ENCODE measurements at regions not wholly inside any gene's neighbourhood (a gene's known extent, or its start where the extent isn't known, plus 50 kb on each side); places are given as distances from the start of the nearest gene placed in this dataset.

DNA sequence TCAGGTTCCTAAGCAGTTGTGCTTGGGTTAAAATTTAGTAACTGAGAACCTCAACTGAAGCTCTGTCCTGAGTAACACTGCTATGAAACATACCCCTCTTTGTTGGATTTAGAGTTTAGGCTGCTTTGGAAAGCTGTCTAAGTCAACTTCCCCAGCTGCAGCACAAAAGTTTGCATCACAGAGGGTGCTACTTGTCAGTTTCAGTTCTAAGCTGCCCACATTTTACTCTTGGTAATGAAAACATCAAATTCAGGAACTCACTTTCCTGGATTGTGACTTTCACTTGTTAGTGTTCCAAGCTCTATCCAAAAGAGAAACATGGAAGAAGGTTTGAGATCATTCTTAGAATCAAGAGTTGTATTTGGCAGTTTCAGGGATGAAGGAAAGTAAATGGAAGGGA is 191.7 kb upstream of the NFIA start:
- Histone ChIP-seq H3K4me1 (ENCODE audit: control insufficient read depth, insufficient read depth, low read length) (peaks cover 4% of the 10 kb centered on the region), H3K9me3 (ENCODE audit: control insufficient read depth, low read length) (no peaks in the 10 kb centered on the region), H3K36me3 (ENCODE audit: control insufficient read depth, insufficient read depth, low read length) (no peaks in the 10 kb centered on the region), H3K4me3 (ENCODE audit: low read length) (no peak overlapping the region), H3K9ac (ENCODE audit: extremely low read depth, low read length, poor library complexity, severe bottlenecking) (no peak overlapping the region), H3K27ac (ENCODE audit: low read depth, low read length) (no peak overlapping the region), H3K27me3 (ENCODE audit: control insufficient read depth, insufficient read depth, low read length, poor library complexity, severe bottlenecking) (no peaks in the 10 kb centered on the region)
- Mint-ChIP-seq H3K27me3 (ENCODE audit: insufficient read depth) (no peaks in the 10 kb centered on the region), H3K4me1 (peaks cover 62% of the 10 kb centered on the region), H3K9me3 (no peaks in the 10 kb centered on the region), H3K36me3 (ENCODE audit: low read depth) (no peaks in the 10 kb centered on the region), H3K27ac (no peak overlapping the region), H3K4me3 (no peak overlapping the region)
- DNase-seq = no peak
- TF ChIP-seq, protein P1, sequence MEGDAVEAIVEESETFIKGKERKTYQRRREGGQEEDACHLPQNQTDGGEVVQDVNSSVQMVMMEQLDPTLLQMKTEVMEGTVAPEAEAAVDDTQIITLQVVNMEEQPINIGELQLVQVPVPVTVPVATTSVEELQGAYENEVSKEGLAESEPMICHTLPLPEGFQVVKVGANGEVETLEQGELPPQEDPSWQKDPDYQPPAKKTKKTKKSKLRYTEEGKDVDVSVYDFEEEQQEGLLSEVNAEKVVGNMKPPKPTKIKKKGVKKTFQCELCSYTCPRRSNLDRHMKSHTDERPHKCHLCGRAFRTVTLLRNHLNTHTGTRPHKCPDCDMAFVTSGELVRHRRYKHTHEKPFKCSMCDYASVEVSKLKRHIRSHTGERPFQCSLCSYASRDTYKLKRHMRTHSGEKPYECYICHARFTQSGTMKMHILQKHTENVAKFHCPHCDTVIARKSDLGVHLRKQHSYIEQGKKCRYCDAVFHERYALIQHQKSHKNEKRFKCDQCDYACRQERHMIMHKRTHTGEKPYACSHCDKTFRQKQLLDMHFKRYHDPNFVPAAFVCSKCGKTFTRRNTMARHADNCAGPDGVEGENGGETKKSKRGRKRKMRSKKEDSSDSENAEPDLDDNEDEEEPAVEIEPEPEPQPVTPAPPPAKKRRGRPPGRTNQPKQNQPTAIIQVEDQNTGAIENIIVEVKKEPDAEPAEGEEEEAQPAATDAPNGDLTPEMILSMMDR (conservative IDR thresholded peaks at IDR 0.05) = no peak

DNA sequence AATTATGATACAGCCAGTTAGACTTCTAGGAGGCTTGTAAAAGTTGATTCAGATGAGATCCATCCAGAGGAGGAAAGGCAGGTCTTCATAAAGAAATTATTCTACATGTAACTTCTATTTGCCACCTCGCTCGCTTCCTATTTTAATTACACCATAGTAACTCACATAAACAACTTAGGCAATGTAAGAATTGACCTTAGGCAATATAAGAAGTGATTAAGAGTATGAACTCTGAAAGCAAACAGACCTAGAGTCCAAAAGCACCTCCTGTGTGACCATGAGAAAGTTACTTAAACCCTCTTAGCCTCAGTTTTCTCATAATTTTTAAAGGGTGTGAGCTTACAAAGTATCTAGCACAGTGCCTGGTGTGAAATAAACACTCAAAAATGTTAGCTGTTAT is 192.7 kb upstream of the NFIA start:
- WGBS, 2 experiments (ENCODE audit: insufficient coverage in 1 of 2, insufficient read length in 1 of 2) = 83% methylated on average over 1 of the region's 2 CpGs; no CpG with 5 or more reads in 1 of the 2 experiments
- Histone ChIP-seq H3K27ac (ENCODE audit: low read depth, low read length) (no peak overlapping the region), H3K9me3 (ENCODE audit: control insufficient read depth, low read length) (no peaks in the 10 kb centered on the region), H3K4me1 (ENCODE audit: control insufficient read depth, insufficient read depth, low read length) (peaks cover 4% of the 10 kb centered on the region), H3K27me3 (ENCODE audit: control insufficient read depth, insufficient read depth, low read length, poor library complexity, severe bottlenecking) (no peaks in the 10 kb centered on the region), H3K36me3 (ENCODE audit: control insufficient read depth, insufficient read depth, low read length) (no peaks in the 10 kb centered on the region), H3K4me3 (ENCODE audit: low read length) (no peak overlapping the region), H3K9ac (ENCODE audit: extremely low read depth, low read length, poor library complexity, severe bottlenecking) (no peak overlapping the region)
- H3K9me3 Mint-ChIP-seq = no peaks in the 10 kb centered on the region
- H3K27ac Mint-ChIP-seq = no peak overlapping the region
- no peak overlapping the region for H3K4me3 Mint-ChIP-seq
- H3K27me3 Mint-ChIP-seq (ENCODE audit: insufficient read depth) = no peaks in the 10 kb centered on the region
- no peak for DNase-seq
- peaks cover 59% of the 10 kb centered on the region for H3K4me1 Mint-ChIP-seq
- TF ChIP-seq, protein P1 (conservative IDR thresholded peaks at IDR 0.05) = no peak
- no peaks in the 10 kb centered on the region for H3K36me3 Mint-ChIP-seq (ENCODE audit: low read depth)

DNA sequence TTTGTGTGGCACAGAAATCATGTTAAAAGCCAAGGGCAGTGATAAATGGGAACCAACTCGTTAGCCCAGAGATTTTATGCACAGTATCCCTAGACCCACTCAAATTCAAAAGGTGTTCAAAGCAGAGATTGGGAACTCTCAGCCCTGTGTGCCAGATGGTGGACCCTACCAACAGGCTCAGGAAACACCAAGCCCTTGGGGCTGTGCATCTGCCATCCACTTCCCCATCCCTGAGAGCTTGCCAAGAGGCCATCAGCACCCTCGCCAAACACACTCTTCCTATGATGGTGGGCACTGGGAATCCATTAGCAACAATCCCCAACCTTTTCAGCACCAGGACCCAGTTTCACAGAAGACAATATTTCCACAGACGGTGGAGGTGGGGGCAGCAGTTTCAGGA is 194.2 kb upstream of the NFIA start:
- Mint-ChIP-seq H3K27me3 (ENCODE audit: insufficient read depth) (no peaks in the 10 kb centered on the region), H3K4me3 (no peak overlapping the region), H3K27ac (no peak overlapping the region), H3K9me3 (no peaks in the 10 kb centered on the region), H3K4me1 (peaks cover 43% of the 10 kb centered on the region), H3K36me3 (ENCODE audit: low read depth) (no peaks in the 10 kb centered on the region)
- peaks cover 3% of the 10 kb centered on the region for H3K4me1 ChIP-seq (ENCODE audit: control insufficient read depth, insufficient read depth, low read length)
- H3K9ac ChIP-seq (ENCODE audit: extremely low read depth, low read length, poor library complexity, severe bottlenecking) = no peak overlapping the region
- TF ChIP-seq, protein P1 (conservative IDR thresholded peaks at IDR 0.05) = no peak
- no peak overlapping the region for H3K27ac ChIP-seq (ENCODE audit: low read depth, low read length)
- no peak overlapping the region for H3K4me3 ChIP-seq (ENCODE audit: low read length)
- no peaks in the 10 kb centered on the region for H3K36me3 ChIP-seq (ENCODE audit: control insufficient read depth, insufficient read depth, low read length)
- no peak for DNase-seq
- no peaks in the 10 kb centered on the region for H3K27me3 ChIP-seq (ENCODE audit: control insufficient read depth, insufficient read depth, low read length, poor library complexity, severe bottlenecking)
- H3K9me3 ChIP-seq (ENCODE audit: control insufficient read depth, low read length) = no peaks in the 10 kb centered on the region
- WGBS, 2 experiments (ENCODE audit: insufficient coverage in 1 of 2, insufficient read length in 1 of 2) = 91% methylated on average over 3 of the region's 3 CpGs; no CpG with 5 or more reads in 1 of the 2 experiments
